ENCODE measurements at regions not wholly inside any gene's neighbourhood (a gene's known extent, or its start where the extent isn't known, plus 50 kb on each side); places are given as distances from the start of the nearest gene placed in this dataset.

DNA sequence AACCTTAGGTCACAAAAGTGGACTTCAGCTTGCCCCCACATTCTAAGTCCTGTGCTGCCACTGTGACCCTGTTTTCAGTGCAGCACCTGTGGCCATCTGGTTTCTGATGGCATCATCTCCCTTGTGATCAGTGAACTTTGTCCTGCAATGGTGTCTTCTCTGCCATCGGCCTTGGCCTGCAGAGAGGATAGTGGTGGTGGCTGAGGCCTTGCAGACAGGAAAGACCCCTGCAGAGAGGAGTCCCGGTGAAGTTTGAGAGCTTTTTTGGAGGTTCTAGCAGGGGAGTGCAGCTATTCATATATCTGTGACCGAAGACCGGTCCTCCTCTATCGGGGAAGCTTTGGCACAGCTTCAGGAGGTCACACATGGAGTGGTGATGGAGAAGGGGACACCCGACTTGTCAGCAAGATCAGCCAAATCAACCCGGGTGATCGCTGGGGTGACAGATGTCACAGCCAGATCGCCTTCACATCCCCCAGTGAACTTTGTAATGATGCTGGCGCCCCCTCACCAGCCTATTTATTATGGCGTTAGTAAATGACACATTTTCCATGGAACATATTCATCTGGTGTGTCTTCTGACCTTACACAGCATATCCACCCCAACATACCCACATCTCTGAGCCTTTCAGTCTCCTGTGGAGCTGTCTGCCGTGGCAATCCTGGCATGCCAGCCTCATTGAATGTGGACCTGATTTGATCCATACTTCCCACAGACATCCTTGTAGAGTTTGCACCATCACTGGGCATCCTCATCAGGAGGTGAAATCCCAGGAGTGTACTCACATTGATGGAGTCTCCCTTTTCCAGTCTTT, 136.1 kb downstream of the PAPOLA start:
- DNase-seq (ENCODE audit: low spot score) = no peak

DNA sequence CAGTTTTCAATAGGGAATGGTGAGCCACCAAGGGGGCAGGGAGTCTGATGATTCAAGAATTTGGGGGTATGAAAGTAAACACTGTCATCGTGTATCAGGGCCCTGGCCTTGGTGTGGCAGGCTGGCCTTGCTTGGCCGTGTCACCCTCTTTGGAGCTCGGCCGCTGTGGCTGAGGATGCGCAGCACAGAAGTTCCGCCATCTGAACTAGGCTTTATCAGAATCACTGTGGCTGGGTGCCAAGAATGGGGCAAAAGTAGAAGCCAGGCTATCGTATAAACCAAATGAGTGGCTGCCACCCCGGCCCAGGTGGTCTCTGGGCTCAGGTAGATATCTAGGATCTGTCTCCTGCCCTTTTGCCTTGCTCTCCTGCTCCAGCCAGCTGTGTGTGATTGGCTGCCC, 137.4 kb downstream of the PAPOLA start:
- DNase-seq (ENCODE audit: low spot score) = no peak

DNA sequence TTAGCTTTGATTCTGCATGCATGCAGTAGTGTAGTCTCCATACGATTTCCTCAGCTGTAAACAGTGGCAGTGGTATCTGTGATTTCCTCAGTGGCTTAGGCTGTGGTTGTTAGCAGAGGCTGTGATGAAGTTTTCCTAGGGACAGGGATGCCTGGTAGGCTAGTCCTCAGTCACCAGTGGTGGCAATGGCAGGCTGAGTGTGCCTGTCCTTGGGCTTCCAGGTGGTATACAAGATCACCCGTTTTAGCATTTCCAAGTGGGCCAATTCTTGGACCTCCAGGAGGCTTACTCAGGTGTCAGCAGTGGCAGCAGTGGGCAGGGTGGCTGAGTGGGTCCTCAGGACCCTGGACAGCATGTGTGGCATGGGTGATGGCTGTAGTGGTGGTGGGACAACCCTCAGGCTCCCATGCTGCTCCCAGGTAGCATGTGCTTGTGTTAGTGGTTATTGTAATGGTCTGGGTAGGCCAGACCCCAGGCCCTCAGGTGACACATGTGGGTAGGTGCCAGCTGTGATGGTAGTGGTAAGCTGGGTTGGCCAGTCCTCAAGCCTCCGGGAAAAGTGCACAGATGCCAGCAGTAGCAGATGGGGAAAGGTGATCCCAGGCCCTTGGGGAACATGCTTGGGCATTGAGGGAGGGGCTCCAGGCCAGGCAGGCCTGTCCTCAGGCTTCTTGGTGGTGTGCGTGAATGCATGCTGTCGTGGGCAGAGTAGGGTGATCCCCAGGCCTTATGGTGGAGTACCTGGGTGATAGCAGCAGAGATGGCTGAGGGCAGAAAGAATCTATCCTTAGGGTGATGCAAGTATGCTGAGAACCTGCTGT, 146.5 kb downstream of the PAPOLA start:
- no peak for DNase-seq (ENCODE audit: low spot score)

DNA sequence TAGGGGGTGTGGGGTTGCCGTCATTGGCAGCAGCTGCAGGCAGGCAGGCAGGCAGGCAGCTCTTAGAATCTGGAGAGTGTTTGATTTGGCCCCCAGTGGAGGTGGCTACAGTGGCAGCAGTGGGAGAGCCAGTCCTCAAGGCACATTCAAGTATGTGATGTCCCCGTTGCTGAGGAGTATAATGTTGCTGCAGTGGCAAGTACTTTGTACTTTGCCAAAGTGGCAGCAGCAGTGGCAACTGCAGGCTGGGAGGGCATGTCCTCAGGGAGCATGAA, 147.1 kb downstream of the PAPOLA start:
- no peak for DNase-seq (ENCODE audit: low spot score)

DNA sequence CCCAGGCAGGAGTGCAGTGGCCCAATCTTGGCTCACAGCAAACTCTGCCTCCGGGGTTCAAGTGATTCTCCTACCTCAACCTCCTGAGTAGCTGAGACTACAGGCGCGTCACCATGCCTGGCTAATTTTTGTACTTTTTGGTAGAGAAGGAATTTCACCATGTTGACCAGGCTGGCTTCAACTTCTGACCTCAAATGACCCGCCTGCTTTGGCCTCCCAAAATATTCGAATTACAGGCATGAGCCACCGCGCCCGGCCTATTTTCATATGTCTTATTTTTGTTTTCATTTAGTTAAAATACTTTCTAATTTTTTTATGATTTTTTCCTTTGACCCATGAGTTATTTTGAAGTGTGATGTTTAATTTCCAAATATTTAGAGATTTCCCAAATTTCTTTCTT, 143.6 kb upstream of the VRK1 start:
- DNase-seq (ENCODE audit: low spot score) = no peak

- DNase-seq (ENCODE audit: low spot score) = no peak
These were observed 138.6 kb upstream of the VRK1 start for GRCh38 chr14:96658611-96659010.

DNA sequence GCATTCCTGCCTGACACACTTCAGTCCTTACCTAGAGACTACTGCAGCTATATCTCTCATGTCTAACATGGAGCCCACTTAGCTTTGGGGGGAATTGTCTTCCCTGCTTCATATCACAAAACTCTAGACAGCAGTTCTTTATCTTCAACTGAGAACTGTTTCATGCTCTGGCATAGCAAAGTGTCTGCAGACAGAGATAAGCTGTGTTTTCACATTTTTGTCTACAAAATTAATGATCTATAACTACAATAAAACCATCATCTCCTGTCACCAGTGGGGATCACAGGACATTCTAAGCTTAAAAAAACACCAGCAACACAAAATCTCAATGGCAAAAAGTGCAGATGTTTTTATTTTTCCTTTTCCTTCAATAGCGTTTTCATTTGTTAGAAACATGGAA, 137.1 kb upstream of the VRK1 start:
- no peak for DNase-seq (ENCODE audit: low spot score)

GRCh38 chr14:96660667-96661066, 136.5 kb upstream of the VRK1 start:
- DNase-seq (ENCODE audit: low spot score) = no peak

DNA sequence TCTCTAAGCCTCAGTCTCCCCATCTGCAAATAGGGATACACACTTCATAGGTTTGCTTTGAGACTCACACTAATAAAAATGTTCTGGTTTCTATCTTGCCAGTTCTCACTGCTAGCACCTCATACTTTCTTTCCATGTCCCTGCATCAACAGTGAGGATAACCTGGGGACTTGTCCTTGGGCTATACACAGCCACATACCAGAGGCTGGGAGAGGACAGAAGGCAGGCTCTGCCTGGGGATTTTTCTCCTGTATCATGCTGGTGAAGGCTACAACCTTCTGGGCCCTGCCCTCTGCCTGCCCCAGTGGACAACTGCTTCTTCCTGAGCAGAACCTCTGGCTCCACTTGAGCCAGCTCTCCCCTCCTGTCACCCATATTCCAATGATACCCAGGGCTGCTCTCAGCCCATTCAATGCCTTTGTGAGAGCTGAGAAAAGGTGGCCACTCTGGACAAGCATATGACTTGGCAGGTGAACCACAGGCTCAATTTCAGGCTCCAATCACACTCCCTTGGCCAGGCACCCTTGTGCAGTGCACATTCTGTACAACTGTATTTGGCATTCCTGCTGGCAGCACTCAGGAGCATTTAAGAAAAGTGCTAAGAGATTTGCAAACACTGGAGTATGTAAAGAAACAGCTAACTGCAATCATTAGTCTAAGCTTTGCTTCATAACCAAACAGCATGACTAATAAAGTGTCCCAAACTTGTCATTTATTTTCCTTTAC, 135.8 kb upstream of the VRK1 start:
- no peak for DNase-seq (ENCODE audit: low spot score)

- DNase-seq (ENCODE audit: low spot score) = no peak
These were observed 134.8 kb upstream of the VRK1 start for GRCh38 chr14:96662116-96662970.

DNA sequence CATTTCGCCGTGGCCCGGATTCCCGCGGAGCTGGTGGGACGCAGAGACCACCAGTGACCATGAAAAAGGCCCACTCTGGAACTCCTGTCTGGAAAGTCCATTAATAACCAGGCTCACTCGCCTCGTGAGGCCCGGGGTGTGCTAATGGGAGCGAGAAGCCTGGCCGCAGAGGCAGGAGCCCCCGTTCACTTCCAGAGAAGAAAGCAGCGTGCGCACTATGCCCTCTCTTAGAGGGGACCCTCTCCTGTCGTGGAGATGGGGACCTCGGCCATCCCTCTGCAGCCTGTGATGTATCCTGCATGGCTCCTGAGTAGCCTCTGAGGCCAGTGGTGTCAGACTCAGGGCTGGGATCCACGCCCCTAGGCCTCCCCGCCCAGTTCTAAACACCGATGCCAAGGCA, 134.1 kb upstream of the VRK1 start:
- no peak for DNase-seq (ENCODE audit: low spot score)

DNA sequence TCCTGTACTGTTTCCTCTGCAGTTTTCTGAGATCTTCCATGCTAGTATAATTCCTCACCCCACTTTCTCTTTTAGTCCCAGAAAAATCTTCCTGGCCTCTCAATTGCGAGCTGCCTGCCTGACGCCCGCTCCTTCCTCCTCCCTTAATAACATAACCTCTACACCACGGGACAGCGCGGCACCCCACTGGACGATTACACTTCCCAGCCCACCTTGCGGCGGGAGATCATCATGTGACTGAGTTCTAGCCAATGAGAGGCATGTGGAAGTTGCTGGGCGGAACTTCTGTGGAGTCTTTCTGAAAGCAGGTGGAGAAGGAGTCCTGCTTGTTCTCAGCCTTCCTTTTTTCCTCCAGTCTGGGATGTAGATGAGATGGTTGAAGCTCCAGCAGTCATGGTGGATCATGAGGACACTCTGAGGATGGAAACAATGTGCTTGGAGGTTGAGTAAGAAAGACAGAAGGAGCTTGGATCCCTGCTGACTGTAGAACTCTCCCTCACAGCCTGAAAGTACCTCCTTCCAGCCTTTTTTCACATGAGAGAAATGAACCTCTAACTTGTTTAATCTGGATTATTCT, 133.6 kb upstream of the VRK1 start:
- DNase-seq (ENCODE audit: low spot score) = no peak

DNA sequence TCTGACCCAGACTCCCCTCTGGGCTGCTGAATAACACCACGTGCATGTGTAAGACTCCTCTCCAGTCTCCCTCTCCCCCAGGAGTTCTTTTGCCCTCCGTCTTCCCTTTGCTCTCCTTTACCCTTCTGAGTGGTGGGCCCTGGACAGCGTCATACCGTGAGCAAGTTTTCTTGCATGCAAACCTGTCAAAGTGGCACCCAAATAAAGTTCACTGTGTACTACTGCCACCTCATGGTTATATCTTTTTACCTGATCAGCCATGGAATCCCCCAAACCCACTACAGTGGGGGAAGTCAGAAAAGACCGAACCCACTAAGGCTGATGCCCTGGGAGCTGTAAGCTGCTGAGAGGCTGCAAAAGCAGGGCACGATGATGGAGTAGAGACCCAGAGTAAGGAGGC, 131.1 kb upstream of the VRK1 start:
- DNase-seq (ENCODE audit: low spot score) = no peak

DNA sequence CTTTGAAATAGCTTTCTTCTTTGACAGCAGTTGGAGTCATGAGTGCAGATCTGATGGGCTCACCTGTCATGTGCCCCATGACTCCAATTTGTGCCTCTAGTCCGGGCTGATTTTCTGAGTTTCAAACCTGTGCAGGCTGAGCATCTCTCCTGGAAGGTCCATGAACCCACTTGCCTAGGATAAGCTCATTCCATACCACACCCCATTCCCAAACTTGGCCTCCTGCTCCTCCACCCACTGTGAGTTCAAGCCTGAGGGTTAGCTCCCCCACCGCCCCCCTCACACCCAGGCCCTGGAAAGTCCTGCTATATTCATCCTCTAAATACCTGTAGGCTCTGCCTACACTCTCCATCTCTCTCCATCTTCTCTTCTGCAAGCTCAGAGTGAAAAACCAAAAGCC, 126.8 kb upstream of the VRK1 start:
- DNase-seq (ENCODE audit: low spot score) = no peak

DNA sequence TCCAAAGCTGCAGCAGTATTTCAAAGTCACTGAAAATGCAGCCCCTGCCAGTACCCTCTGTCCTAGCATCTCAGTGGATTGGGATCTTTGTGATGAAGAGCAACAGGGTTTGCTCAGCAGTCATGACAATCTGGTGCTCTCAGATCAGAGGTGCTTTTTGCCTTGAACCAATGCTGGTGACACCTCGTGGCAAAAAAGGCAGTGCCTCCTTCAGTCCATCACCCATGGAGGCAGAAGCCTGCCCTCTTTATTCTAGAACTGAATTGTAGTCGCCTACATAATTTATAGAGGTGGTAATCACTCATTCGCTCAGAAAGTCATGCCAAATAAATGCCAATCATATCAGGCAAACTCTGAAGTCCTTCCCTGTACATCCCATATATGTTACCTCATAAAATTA, 126.0 kb upstream of the VRK1 start:
- no peak for DNase-seq (ENCODE audit: low spot score)

DNA sequence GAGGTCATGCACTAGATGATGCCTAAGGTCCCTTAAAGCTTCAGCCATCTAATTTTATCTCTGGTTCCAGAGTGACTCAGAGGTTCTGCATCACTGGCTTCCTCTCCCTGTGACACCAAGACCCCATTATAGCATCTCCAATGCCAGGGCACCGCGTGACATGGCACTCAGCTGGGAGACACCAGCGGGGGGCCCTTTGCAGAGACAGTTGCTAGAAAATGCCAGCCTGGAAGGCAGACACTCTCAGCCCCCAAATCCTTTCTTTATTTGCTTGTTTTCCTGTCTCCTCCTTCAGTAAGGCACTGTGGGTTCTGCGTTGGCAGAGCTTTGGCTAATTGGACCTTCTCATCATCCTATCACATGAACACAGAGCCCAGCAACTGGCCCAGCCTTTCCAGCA, 123.5 kb upstream of the VRK1 start:
- DNase-seq (ENCODE audit: low spot score) = no peak

- DNase-seq (ENCODE audit: low spot score) = no peak
These were observed 123.1 kb upstream of the VRK1 start for GRCh38 chr14:96674121-96674520.

GRCh38 chr14:96676166-96676565, 121.0 kb upstream of the VRK1 start:
- no peak for DNase-seq (ENCODE audit: low spot score)

DNA sequence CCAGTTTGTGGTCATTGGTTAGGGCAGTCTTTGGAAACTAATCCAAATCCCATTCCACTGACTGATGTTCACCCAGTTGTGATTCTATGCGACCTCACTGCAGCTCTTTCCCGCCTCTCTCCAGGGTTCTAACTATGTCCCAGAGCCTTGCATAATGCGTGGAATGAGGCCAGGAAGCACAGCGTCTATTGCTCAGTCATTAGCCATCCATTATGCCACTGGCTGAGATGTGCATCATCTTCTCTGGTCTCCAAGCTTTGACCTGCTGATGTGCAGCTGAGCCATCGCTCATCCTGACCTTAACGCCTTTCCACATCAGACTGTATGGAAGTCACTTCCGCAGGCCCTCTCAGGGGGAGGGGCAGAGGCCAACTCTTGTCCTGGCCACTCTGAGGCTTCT, 115.4 kb upstream of the VRK1 start:
- DNase-seq (ENCODE audit: low spot score) = no peak

DNA sequence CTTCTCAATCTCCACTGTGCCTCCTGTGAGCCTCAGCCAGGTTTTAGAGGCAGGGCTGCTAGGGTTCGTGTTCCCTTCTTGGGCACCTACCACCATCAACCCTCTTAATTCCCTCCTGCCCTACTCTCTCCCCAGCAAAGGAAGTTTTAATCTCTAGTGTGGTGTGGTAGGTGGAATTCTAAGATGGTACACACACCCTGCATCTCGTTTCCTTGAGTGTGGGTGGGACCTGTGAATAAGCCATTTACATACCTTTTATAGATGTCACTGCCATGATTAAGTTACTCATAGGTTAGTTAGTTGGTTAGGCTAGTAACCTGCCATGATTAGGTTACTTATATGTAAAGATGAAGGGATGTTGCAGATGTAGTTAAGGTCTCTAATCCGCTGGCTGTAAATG, 114.8 kb upstream of the VRK1 start:
- DNase-seq (ENCODE audit: low spot score) = no peak

DNA sequence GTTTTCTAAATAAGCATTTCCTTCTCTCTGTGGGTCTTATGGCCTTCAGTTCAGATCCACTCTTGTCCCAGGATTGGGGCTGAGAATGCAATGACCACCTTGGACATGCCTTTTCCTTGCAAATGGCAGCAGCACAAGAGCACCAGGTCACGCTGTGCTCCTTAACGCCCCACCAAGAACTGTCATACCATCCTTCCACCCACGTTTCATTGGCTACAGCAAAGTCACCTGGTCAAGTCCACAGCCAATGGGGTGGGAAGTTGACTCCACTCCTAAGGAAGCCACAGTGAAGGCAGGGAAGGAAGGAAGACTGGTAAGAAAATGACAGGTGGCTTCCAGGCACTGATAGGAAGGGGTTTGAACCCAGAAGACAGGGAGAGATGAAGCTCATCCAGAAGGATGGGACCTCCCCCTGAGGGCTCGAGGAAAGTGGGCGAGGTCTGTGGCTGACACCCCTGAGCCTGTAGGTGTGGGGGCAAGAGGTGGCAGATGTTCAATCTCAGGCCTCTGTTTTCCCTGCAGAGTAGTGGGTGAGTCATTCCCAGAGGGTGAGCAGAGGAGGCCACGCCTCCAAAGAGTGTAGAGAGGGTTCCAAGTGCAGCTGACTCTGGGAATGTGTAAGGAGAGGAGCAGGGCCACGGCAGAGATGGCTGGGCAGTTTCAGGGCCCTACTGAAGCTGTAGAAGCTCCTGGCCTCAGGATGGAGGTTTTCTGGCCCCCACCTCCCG, 113.5 kb upstream of the VRK1 start:
- DNase-seq (ENCODE audit: low spot score) = no peak
